ENCODE measurements at regions not wholly inside any gene's neighbourhood (a gene's known extent, or its start where the extent isn't known, plus 50 kb on each side); places are given as distances from the start of the nearest gene placed in this dataset.

- ChIA-PET POLR2A (ENCODE audit: partially characterized antibody) (no interaction called here), CTCF (ENCODE audit: partially characterized antibody) (interaction anchor here (1.7 to 9.3 kb wide), 2 partner anchors 39 to 105 kb away, joined by 5 to 76 read pairs; no protein-coding TSS in a partner anchor)
- Histone ChIP-seq H3K23me2 (ENCODE audit: low read depth, low read length) (no peaks in the 10 kb centered on the region), H3K9ac (replicated peaks in 1 of 4; ENCODE audit: extremely low read depth in 1 of 4, low read depth in 3 of 4, low read length in 3 of 4) (no peak overlapping the region), H4K8ac (ENCODE audit: extremely low read depth, insufficient read depth, low read length) (no peak overlapping the region), H2AK5ac (ENCODE audit: low read depth, low read length) (no peak overlapping the region), H3K4me3 (ENCODE audit: extremely low read depth in 1 of 4, insufficient read depth in 2 of 4, low read depth in 3 of 4, low read length in 4 of 4) (no peak overlapping the region), H4K91ac (replicated peaks; ENCODE audit: insufficient read length, low read length) (no peak overlapping the region), H2BK15ac (ENCODE audit: low read length) (no peak overlapping the region), H2BK5ac (ENCODE audit: low read depth, low read length) (no peak overlapping the region), H2BK120ac (replicated peaks; ENCODE audit: low read depth, low read length) (no peak overlapping the region), H3K27ac (ENCODE audit: low read depth, low read length) (no peak overlapping the region), H4K20me1 (replicated peaks in 1 of 2; ENCODE audit: control insufficient read depth in 1 of 2, insufficient read depth in 2 of 2, low read length in 2 of 2) (no peaks in the 10 kb centered on the region), H3K9me3 (ENCODE audit: insufficient read depth in 2 of 2, low read depth in 1 of 2, low read length in 1 of 2) (no peaks in the 10 kb centered on the region; a peak in 1 of 4 replicates), H3K18ac (ENCODE audit: extremely low read depth, low read length) (no peak overlapping the region), H3K27me3 (replicated peaks in 1 of 4; ENCODE audit: control insufficient read depth in 3 of 4, extremely low read depth in 1 of 4, insufficient read depth in 3 of 4, low read length in 3 of 4) (peaks cover 0 to 3% (median 0%) of the 10 kb centered on the region in 4 experiments; a peak in 2 of 7 replicates), H2BK20ac (ENCODE audit: low read length) (no peak overlapping the region), H2BK12ac (ENCODE audit: low read depth, low read length) (no peak overlapping the region), H3K56ac (replicated peaks; ENCODE audit: insufficient read length, low read depth, low read length) (no peak overlapping the region), H3K79me2 (ENCODE audit: control insufficient read depth in 1 of 2, insufficient read depth in 2 of 2, low read length in 2 of 2) (no peaks in the 10 kb centered on the region), H3K79me1 (ENCODE audit: low read depth, low read length) (no peaks in the 10 kb centered on the region), H2AFZ (ENCODE audit: low read length) (no peak overlapping the region), H3K4ac (replicated peaks; ENCODE audit: insufficient read length, low read depth, low read length) (no peak overlapping the region), H3K4me1 (replicated peaks in 1 of 4; ENCODE audit: control insufficient read depth in 3 of 4, insufficient read depth in 4 of 4, low read length in 3 of 4) (peaks cover 0 to 8% (median 4%) of the 10 kb centered on the region in 4 experiments; a peak in 6 of 7 replicates), H3K23ac (ENCODE audit: insufficient read length) (no peak overlapping the region), H3K14ac (ENCODE audit: insufficient read length) (no peak overlapping the region), H3K4me2 (ENCODE audit: insufficient read depth in 1 of 2, low read depth in 2 of 2, low read length in 2 of 2) (no peak overlapping the region), H4K5ac (ENCODE audit: insufficient read length, low read depth, low read length) (no peak overlapping the region), H3K36me3 (ENCODE audit: control insufficient read depth in 2 of 4, insufficient read depth in 4 of 4, low read length in 3 of 4) (no peaks in the 10 kb centered on the region)
- FAIRE-seq, result no peak
- no peak for TF ChIP-seq SRF (IDR thresholded peaks at IDR 0.05; ENCODE audit: low read depth, low read length)
- no peak for TF ChIP-seq CTCF (IDR thresholded peaks at IDR 0.05; ENCODE audit: control extremely low read depth in 1 of 3, insufficient read depth in 1 of 3, low read depth in 1 of 3, low read length in 3 of 3)
- TF ChIP-seq FOSL1 (IDR thresholded peaks at IDR 0.05; ENCODE audit: insufficient read depth, low read depth, low read length), result no peak
- TF ChIP-seq SP2 (IDR thresholded peaks at IDR 0.05; ENCODE audit: low read length), result no peak
- no peak for TF ChIP-seq TEAD4 (IDR thresholded peaks at IDR 0.05; ENCODE audit: low read depth, low read length)
- no peak for TF ChIP-seq TCF12 (IDR thresholded peaks at IDR 0.05; ENCODE audit: low read depth, low read length)
- no peak for TF ChIP-seq EZH2 (IDR thresholded peaks at IDR 0.05; ENCODE audit: low read depth, low read length, severe bottlenecking)
- TF ChIP-seq SAP30 (IDR thresholded peaks at IDR 0.05; ENCODE audit: insufficient read depth, insufficient replicate concordance, low read length), result no peak
- no peak for TF ChIP-seq SIX5 (IDR thresholded peaks at IDR 0.05; ENCODE audit: low read depth, low read length)
- no peak for TF ChIP-seq RXRA (IDR thresholded peaks at IDR 0.05; ENCODE audit: insufficient read depth, low read depth, low read length)
- no peak for TF ChIP-seq CBX8 (IDR thresholded peaks at IDR 0.05; ENCODE audit: borderline replicate concordance, low read depth, low read length)
- no peak for TF ChIP-seq YY1 (IDR thresholded peaks at IDR 0.05; ENCODE audit: low read depth, low read length)
- no peak for TF ChIP-seq CREB1 (IDR thresholded peaks at IDR 0.05)
- no peak for TF ChIP-seq SP4 (IDR thresholded peaks at IDR 0.05; ENCODE audit: low read length)
- TF ChIP-seq POLR2AphosphoS5 (IDR thresholded peaks at IDR 0.05; ENCODE audit: low read depth, low read length), result no peak
- DNase-seq (ENCODE audit: low read depth in 1 of 2, low spot score in 2 of 2), result no peak
Measured at GRCh38 chr3:11099306-11099705, 55.0 kb upstream of the HRH1 start.
